Psoas muscle (tissue), 7 donors: ENCODE measurements at regions not wholly inside any gene's neighbourhood (a gene's known extent, or its start where the extent isn't known, plus 50 kb on each side); places are given as distances from the start of the nearest gene placed in this dataset.

Experiments used
- ATAC-seq, 4 donors: fragments of 200-7000 bp; cut with Tn5 transposase; one replicate each; pipeline ENCODE4 v1.9.1; 2020; ENCODE audit warnings: moderate library complexity in 3 of 4, mild to moderate bottlenecking in 2 of 4
- DNase-seq, 2 donors: peaks; one replicate each; pipeline ENCODE4 v3.0.0-alpha.2; 2020
- H3K27ac ChIP-seq: fragments of 200-600 bp; one replicate; pipeline ENCODE4 v1.8.0; 2022
- H3K27me3 ChIP-seq, 3 donors: fragments of 200-600 bp in 1 of 3; one replicate each; pipeline versions ENCODE4 v1.6.1 to v1.8.0; 2013 to 2022; ENCODE audit warnings: low read length in 2 of 3, mild to moderate bottlenecking in 2 of 3, moderate library complexity in 1 of 3; ENCODE audit not compliant: insufficient read depth in 3 of 3
- H3K36me3 ChIP-seq, 2 donors: fragments of 200-600 bp in 1 of 2; one replicate each; pipeline versions ENCODE4 v1.6.1 to v1.8.0; 2013 to 2022; ENCODE audit warnings: low read depth in 1 of 2, mild to moderate bottlenecking in 1 of 2, moderate library complexity in 1 of 2; ENCODE audit not compliant: insufficient read depth in 1 of 2
- H3K4me1 ChIP-seq: fragments of 200-600 bp; one replicate; pipeline ENCODE4 v1.8.0; 2022
- H3K4me3 ChIP-seq: fragments of 200-600 bp; one replicate; pipeline ENCODE4 v1.8.0; 2022; ENCODE audit warnings: mild to moderate bottlenecking
- H3K9me3 ChIP-seq: fragments of 200-600 bp; one replicate; pipeline ENCODE4 v1.8.0; 2022
- CTCF ChIP-seq: fragments of 200-600 bp; IDR thresholded peaks from one replicate; pipeline ENCODE4 v1.8.0; 2022; ENCODE audit warnings: antibody characterized with exemption
- WGBS, 3 donors: extraction: QIAGEN DNeasy Blood & Tissue Kit; methylation state at CpG; one replicate each; pipeline versions ENCODE4 v1.1.6 to v1.1.7; 2013; 5-methylcytosine and 5-hydroxymethylcytosine counted together
- intact Hi-C, 2 donors: fragments of 100-400 bp; cut with DNase I; formaldehyde crosslinking; loops; one replicate each; pipeline versions ENCODE4 v1.11.0 to v1.14.2; 2022
- donor health status: healthy with polysubstance abuse.
- donor health status: DM: no; HTN: no; CAD: no; lungs with moderate emphysema.
- donor health status: Bipolar disorder and iron deficiency.
- donor health status: healthy.
- donor health status: DM: yes; HTN: yes; CAD: no.
- donor health status: DM: no; HTN: no; CAD: no.
- donor health status: DM: yes; HTN: yes; CAD: no.

- H3K4me3 ChIP-seq: no peak overlapping the region
- H3K9me3 ChIP-seq: no peaks in the 10 kb centered on the region
- H3K27ac ChIP-seq: no peak overlapping the region
- no peak for TF ChIP-seq CTCF
- WGBS, 3 donors: 68 to 71% (median 71%) methylated on average over 8 of the region's 8 CpGs
- H3K36me3 ChIP-seq: no peaks in the 10 kb centered on the region
- ATAC-seq (no peak), DNase-seq (no peak)
- intact Hi-C loops: no loop called here
- H3K4me1 ChIP-seq: no peaks in the 10 kb centered on the region
- no peaks in the 10 kb centered on the region for H3K27me3 ChIP-seq
These were observed 797.7 kb upstream of the ARGLU1 start for GRCh38 chr13:107365466-107366215.

- H3K9me3 ChIP-seq: no peaks in the 10 kb centered on the region
- ATAC-seq (no peak), DNase-seq (no peak)
- no peak overlapping the region for H3K4me3 ChIP-seq
- no peaks in the 10 kb centered on the region for H3K4me1 ChIP-seq
- H3K27ac ChIP-seq: no peak overlapping the region
- TF ChIP-seq CTCF: no peak
- intact Hi-C loops: no loop called here
- no peaks in the 10 kb centered on the region for H3K27me3 ChIP-seq
- H3K36me3 ChIP-seq: no peaks in the 10 kb centered on the region
- WGBS, 3 donors: 68 to 77% (median 73%) methylated on average over 1 of the region's 1 CpG
These were observed 796.7 kb upstream of the ARGLU1 start for GRCh38 chr13:107364658-107365057.

- DNase-seq (no peak), ATAC-seq (no peak)
- no peaks in the 10 kb centered on the region for H3K4me1 ChIP-seq
- no peak for TF ChIP-seq CTCF
- H3K27ac ChIP-seq: no peak overlapping the region
- H3K9me3 ChIP-seq: no peaks in the 10 kb centered on the region
- no peak overlapping the region for H3K4me3 ChIP-seq
- no peaks in the 10 kb centered on the region for H3K27me3 ChIP-seq
- intact Hi-C loops: no loop called here
- no peaks in the 10 kb centered on the region for H3K36me3 ChIP-seq
- WGBS, 3 donors: 68 to 90% (median 89%) methylated on average over 5 of the region's 5 CpGs
These were observed 793.7 kb upstream of the ARGLU1 start for GRCh38 chr13:107361666-107362065.

GRCh38 chr13:107360010-107360409 is 792.1 kb upstream of the ARGLU1 start:
- intact Hi-C loops: no loop called here
- DNase-seq (no peak), ATAC-seq (no peak)
- Histone ChIP-seq H3K9me3 (no peaks in the 10 kb centered on the region), H3K27ac (no peak overlapping the region), H3K4me1 (no peaks in the 10 kb centered on the region), H3K27me3 (no peaks in the 10 kb centered on the region), H3K4me3 (no peak overlapping the region), H3K36me3 (no peaks in the 10 kb centered on the region)
- TF ChIP-seq CTCF: no peak
- WGBS, 3 donors: 76 to 93% (median 91%) methylated on average over 1 of the region's 1 CpG

- Histone ChIP-seq H3K9me3 (no peaks in the 10 kb centered on the region), H3K27me3 (no peaks in the 10 kb centered on the region), H3K4me1 (no peaks in the 10 kb centered on the region), H3K4me3 (no peak overlapping the region), H3K36me3 (no peaks in the 10 kb centered on the region), H3K27ac (no peak overlapping the region)
- WGBS, 3 donors: 70 to 76% (median 72%) methylated on average over 1 of the region's 1 CpG
- no peak for TF ChIP-seq CTCF
- intact Hi-C loops: no loop called here
- DNase-seq: no peak
- ATAC-seq: no peak
These were observed 790.9 kb upstream of the ARGLU1 start for GRCh38 chr13:107358866-107359265.
